ENCODE measurements at regions not wholly inside any gene's neighbourhood (a gene's known extent, or its start where the extent isn't known, plus 50 kb on each side); places are given as distances from the start of the nearest gene placed in this dataset.

- no peak overlapping the region for H3K4me3 Mint-ChIP-seq (ENCODE audit: low read depth)
- peaks cover 12% of the 10 kb centered on the region for H3K27me3 Mint-ChIP-seq
- peaks cover 20% of the 10 kb centered on the region for H3K4me1 Mint-ChIP-seq (ENCODE audit: low read depth)
- no peak for TF ChIP-seq CTCF (IDR thresholded peaks at IDR 0.05; ENCODE audit: unreplicated experiment)
- no peaks in the 10 kb centered on the region for H3K9me3 Mint-ChIP-seq (ENCODE audit: low read depth)
- H3K27ac Mint-ChIP-seq, result no peak overlapping the region
- DNase-seq (ENCODE audit: low spot score, unreplicated experiment), result no peak
- no peaks in the 10 kb centered on the region for H3K36me3 Mint-ChIP-seq (ENCODE audit: insufficient read depth)
Measured at GRCh38 chr16:52721331-52721730, 174.4 kb upstream of the TOX3 start.

- H3K4me1 Mint-ChIP-seq (ENCODE audit: low read depth), result peaks cover 17% of the 10 kb centered on the region
- no peak for DNase-seq (ENCODE audit: low spot score, unreplicated experiment)
- peaks cover 16% of the 10 kb centered on the region for H3K27me3 Mint-ChIP-seq
- no peaks in the 10 kb centered on the region for H3K9me3 Mint-ChIP-seq (ENCODE audit: low read depth)
- no peak for TF ChIP-seq CTCF (IDR thresholded peaks at IDR 0.05; ENCODE audit: unreplicated experiment)
- no peaks in the 10 kb centered on the region for H3K36me3 Mint-ChIP-seq (ENCODE audit: insufficient read depth)
- no peak overlapping the region for H3K27ac Mint-ChIP-seq
- H3K4me3 Mint-ChIP-seq (ENCODE audit: low read depth), result no peak overlapping the region
Measured at GRCh38 chr16:52718046-52718445, 171.1 kb upstream of the TOX3 start.

GRCh38 chr16:52713740-52714139 is 166.8 kb upstream of the TOX3 start:
- Mint-ChIP-seq H3K4me1 (ENCODE audit: low read depth) (peaks cover 3% of the 10 kb centered on the region), H3K27me3 (peaks cover 18% of the 10 kb centered on the region), H3K36me3 (ENCODE audit: insufficient read depth) (no peaks in the 10 kb centered on the region), H3K9me3 (ENCODE audit: low read depth) (no peaks in the 10 kb centered on the region), H3K27ac (no peak overlapping the region), H3K4me3 (ENCODE audit: low read depth) (no peak overlapping the region)
- DNase-seq (ENCODE audit: low spot score, unreplicated experiment), result no peak
- no peak for TF ChIP-seq CTCF (IDR thresholded peaks at IDR 0.05; ENCODE audit: unreplicated experiment)

- Mint-ChIP-seq H3K36me3 (ENCODE audit: insufficient read depth) (no peaks in the 10 kb centered on the region), H3K9me3 (ENCODE audit: low read depth) (no peaks in the 10 kb centered on the region), H3K27me3 (peaks cover 6% of the 10 kb centered on the region), H3K4me3 (ENCODE audit: low read depth) (no peak overlapping the region), H3K4me1 (ENCODE audit: low read depth) (peaks cover 6% of the 10 kb centered on the region), H3K27ac (no peak overlapping the region)
- no peak for TF ChIP-seq CTCF (IDR thresholded peaks at IDR 0.05; ENCODE audit: unreplicated experiment)
- DNase-seq (ENCODE audit: low spot score, unreplicated experiment), result no peak
Measured at GRCh38 chr16:52709306-52709705, 162.4 kb upstream of the TOX3 start.

GRCh38 chr16:52708476-52708875 is 161.5 kb upstream of the TOX3 start:
- TF ChIP-seq CTCF (IDR thresholded peaks at IDR 0.05; ENCODE audit: unreplicated experiment), result no peak
- no peaks in the 10 kb centered on the region for H3K36me3 Mint-ChIP-seq (ENCODE audit: insufficient read depth)
- H3K27me3 Mint-ChIP-seq, result peaks cover 3% of the 10 kb centered on the region
- no peak for DNase-seq (ENCODE audit: low spot score, unreplicated experiment)
- no peak overlapping the region for H3K27ac Mint-ChIP-seq
- H3K9me3 Mint-ChIP-seq (ENCODE audit: low read depth), result no peaks in the 10 kb centered on the region
- peaks cover 11% of the 10 kb centered on the region for H3K4me1 Mint-ChIP-seq (ENCODE audit: low read depth)
- H3K4me3 Mint-ChIP-seq (ENCODE audit: low read depth), result no peak overlapping the region

Data from progenitor cell of endocrine pancreas (in vitro differentiated cells).